COR-L47 (cell line): ENCODE measurements at regions not wholly inside any gene's neighbourhood (a gene's known extent, or its start where the extent isn't known, plus 50 kb on each side); places are given as distances from the start of the nearest gene placed in this dataset.
A peak's percentile ranks its signal among the peaks of the same experiment; 100 is the strongest.
"Not testable (repeated sequence)": the region's sequence is repeated elsewhere in the genome, so short reads cannot be mapped to it uniquely, and the experiment has no call there.

Experiments used
- DNase-seq: peaks from one replicate; lab custom pipeline; 2025; lab: John Stamatoyannopoulos, UW

DNA sequence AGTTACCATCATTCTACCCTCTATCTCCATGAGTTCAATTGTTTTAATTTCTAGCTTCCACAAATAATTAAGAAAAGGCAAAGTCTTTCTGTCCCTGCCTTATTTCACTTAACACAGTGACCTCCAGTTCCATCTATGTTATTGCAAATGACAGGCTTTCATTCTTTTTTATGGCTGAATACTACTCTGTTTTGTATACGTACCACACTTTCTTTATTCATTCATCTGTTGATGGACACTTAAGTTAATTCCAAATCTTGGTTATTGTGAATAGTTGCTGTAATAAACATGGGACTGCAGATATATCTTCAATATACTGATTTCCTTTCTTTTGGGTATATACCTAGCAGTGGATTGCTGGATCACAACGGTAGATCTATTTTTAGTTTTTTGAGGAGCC, 314.1 kb downstream of the SV2B start:
- DNase-seq, result no peak

DNA sequence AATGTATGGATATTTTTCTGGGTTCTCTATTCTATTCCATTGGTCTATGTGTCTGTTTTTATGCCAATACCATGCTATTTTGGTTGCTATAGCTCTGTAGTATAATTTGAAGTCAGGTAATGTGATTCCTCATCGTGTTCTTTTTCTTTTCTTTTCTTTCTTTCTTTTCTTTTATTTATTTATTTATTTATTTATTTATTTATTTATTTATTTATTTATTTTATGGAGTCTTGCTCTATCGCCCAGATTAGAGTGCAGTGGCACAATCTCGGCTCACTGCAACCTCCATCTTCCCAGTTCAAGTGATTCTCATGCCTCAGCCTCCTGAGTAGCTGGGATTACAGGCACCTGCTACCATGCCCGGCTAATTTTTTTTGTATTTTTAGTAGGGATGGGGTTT, 315.2 kb downstream of the SV2B start:
- DNase-seq, result not testable (repeated sequence)

DNA sequence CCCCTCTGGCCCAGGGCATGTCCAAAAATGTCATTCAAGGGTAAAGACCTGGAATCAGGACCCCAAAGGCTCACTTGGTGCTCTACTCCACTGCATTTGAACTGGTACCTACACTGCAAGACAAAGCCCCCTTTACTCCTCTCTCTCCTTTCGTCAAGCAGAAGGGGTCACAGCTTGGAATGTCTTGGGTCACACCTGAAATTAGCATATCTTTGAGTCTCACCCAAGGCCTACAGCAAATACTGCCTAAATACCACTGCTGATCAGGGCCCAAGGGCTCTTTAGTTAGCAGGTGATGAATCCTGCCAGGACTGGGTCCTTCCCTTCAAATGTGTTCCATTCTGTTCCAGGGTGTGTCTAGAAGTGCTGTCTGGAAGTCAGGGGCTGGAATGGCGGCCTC, 320.6 kb downstream of the SV2B start:
- no peak for DNase-seq

DNA sequence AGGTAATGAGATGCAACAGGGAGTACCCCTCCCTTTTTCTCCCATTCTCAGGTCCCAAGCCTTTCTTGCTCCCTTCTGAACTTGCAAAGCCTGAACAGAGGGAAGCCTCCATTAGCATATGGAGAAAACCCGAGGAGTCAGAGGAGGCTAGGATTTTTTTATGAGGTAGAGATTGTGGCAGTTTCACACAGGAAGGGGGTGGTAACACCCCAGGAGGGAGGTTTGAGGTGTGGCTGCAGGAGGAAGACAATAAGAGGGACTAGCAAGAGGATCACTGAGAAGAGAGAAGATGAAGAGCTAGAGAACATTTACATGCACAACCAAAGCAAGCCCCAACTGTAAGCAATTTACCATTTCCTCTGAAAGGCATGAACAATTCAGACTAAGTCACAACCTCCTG, 322.7 kb downstream of the SV2B start:
- DNase-seq, result no peak

DNA sequence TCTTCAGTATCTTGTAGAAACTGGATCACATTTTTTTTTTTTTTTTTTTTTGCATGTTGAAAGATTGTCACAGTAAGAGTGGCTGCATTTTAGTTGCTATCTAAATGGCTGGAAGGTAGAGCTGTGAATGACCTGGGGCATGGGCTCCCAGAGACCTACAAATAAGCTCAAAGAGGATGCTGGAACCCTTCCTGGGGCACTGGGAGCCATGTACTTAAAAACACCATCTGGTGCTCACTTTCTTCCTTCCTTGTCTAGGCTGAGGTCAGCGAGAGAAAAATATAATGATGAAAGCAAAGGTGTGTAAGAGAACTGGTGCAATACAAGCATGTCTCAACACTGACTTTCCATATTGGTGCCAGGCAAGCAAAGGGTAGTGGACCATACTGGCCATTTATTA, 323.9 kb downstream of the SV2B start:
- no peak for DNase-seq

DNA sequence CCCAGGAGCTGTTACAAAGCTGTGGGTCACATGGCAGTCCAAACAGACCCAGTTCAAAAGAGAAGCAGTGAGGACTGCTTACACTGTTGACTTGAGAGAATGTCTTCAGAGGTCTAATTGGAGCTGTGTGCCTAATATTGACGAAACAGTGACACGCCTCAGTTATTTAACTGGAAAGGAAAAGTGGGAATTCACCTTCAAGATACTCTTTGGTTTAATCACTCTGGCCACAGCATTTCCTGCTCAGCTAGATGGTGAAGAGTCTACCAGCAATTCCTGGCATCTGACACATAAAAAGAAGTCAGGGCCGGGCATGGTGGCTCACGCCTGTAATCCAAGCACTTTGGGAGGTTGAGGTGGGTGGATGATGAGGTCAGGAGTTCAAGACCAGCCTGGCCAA, 326.4 kb downstream of the SV2B start:
- no peak for DNase-seq

DNA sequence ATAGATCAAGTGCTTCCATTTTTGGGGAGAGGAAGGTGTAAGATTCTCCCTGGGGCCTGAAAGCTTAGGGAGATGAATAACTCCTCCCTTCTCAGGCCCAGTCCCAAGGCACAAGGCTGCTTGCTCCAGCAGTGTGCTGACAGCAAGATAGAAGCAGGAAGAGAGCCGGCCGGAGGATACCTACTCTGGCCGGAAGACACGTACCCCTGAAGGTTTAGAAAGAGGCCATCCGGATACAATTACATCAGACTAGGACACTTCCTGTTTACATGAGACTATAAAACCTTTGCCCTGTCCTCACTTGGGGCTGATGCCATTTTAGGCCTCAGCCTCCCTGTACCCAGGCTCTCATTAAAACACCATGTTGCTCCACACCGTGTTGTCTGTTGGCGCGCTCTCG, 329.9 kb downstream of the SV2B start:
- no peak for DNase-seq

DNA sequence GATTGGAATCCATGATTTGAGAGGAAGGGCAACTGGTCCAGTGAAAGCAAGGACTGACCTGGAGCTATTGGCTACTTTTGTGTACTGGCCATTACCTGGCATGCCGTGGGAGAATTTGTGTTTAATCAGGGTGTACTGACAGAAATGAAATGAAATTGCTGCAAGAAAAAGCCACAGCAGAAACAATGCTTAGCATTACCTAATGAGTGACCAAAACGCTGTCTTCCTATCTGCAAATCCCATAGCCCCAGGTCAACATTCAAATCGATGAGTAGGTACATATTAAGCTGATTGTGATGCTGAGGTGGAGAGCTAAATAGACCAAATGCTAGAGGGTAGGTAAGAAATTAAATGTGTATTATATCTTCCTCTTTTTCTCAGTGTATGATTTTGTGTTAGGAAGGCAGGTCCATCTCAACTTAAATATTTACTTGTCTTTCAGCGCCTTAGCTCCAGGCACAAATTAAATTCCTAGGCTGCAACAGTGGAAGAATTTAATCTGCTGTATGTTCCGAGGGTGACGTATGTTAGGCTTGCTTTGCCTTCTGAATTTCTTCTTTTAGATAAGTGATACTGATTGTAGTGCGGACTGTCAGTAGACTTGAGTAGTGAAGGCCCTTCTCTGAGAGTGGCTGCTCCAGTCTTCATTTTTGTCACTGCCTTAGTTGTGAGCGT, 331.1 kb downstream of the SV2B start:
- no peak for DNase-seq

DNA sequence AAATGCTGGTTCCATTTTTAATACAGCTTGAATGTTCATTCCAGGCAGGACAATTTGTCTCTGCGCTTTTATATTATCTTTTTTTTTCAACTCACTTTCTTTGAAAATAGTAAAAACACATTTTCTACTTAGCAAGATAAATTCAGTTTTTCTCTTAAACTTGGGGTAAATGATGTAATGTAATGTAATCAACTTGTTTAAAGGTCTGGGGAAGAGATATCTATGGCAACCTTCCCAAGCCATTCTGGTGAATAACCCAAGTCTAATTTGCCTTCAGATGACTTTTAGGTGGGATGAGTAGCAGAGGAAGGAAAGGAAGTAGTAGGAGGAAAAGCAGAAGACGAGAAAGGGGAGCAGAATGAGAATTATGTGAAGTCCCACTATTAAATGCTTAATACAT, 335.1 kb downstream of the SV2B start:
- DNase-seq, result no peak

DNA sequence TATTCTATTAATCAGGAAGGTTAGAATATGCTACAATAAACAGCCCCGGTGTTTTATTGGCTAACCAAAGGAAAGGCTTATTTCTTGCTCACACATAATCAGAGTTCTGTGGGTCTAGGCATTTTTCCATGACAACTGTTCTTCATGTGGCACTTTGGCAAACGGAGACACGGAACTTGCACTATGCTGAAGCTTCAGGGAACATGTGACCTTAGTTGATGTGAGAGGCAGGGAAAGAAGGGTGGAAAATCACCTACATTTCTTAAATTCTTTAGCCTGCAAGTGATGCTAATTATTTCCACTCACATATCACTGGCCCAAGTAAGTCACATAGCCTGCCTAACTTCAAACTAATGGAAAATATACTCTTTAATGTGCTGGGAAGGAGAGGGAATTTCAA, 344.6 kb downstream of the SV2B start:
- no peak for DNase-seq

DNA sequence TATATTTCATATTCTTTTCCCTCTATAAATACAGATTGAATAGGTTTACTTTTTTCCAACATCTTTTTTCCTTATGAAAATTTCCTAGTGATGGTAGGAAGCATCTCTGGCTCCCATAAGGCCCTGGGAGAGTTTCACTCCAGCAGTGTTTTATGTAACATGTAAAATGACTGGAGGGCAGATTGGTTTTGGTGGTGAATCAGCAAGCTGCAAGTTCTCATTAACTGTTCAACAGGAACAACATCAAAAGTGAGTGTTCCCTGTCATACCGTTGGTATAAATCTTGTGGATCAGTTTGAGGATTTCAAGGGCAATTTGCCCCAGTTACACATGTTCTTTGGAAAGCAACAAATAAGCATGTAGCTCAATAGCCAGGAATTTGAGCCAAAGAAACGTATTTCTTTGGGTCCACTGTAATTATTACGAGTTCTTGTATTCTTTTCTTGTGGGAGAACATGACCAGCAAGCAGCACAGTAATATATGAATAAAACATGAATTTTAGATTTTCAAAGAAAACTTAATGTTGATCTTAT, 345.7 kb downstream of the SV2B start:
- DNase-seq, result no peak

DNA sequence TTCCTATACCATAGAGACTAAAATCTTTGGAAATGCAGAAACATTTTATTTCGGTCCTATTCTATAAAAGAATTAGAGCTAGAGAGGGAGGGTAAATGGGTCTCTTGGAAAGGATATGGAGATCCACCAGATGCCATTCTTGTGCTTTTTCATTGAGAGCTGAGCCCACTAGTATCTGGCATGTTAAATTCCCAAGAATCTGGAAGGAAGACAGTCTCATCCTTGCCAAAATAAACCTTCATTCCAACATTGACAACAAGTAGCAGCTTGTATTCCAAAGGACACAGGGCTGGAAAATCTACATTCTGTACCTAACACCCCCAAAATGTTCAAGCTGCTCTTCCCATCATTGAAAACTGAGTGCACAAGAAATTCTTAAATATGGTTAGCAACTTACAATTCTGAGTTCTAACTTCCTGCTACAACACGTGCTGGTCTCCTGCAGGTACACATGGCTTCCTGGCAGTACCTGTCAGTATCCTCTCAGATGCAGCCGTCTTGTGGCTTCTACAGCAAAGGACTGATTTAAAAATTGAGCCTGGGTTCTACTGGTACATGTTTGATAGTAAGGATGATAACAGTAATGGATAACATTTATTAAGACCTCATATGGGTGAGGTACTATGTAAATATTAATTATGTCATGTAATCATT, 348.1 kb downstream of the SV2B start:
- DNase-seq, result no peak

DNA sequence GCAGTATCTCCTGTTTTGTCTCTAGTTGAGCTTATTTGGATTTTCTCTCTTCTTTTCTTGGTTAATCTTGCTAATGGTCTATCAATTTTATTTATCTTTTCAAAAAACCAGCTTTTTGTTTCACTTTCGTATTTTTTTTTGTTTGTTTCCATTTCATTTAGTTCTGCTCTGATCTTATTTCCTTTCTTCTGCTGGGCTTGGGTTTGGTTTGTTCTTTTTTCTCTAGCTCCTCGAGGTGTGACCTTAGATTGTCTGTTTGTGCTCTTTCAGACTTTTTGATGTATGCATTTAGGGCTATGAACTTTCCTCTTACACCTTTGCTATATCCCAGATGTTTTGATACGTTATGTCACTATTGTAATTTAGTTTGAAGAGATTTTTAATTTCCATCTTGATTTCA, 353.3 kb downstream of the SV2B start:
- DNase-seq, result not testable (repeated sequence)

DNA sequence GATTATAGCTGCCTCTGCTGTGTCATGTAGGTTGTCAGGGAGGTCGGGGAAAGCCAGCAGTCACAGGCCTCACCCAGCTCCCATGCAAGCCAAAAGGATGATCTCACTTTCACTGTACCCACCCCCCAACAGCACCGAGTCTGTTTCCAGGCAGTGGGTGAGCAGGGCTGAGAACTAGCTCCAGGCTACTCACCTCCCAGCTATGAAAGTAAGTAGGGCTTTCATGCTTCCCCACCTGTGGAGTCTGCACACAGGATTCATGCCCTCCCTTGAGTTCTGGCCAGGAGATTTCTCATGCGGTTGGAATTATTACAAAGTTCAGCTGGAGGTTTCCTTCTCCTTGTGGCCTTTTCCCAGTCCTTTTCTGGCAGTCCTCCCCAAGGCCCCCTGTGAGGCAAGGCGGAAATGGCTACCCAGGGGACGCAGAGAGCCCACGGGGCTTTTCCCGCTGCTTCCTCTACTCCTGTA, 356.2 kb downstream of the SV2B start:
- DNase-seq, result peak; percentile 51

DNA sequence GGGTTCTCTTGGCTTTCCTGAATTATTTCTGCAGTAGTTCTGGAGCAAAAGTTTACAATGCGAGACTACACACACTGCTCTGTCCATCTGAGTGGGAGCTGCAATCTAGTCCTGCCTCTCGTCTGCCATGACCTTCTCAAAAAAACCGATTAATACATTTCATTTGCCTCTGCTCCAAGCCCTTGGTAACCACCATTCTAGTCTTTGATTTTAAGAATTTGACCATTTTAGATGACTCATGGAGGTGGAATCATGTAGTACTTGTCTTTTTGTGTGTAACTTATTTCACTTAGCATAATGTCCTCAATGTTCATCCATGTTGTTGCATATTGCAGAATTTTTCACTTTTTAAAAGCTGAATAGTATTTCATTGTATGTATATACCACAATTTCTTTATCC, 356.9 kb downstream of the SV2B start:
- no peak for DNase-seq

DNA sequence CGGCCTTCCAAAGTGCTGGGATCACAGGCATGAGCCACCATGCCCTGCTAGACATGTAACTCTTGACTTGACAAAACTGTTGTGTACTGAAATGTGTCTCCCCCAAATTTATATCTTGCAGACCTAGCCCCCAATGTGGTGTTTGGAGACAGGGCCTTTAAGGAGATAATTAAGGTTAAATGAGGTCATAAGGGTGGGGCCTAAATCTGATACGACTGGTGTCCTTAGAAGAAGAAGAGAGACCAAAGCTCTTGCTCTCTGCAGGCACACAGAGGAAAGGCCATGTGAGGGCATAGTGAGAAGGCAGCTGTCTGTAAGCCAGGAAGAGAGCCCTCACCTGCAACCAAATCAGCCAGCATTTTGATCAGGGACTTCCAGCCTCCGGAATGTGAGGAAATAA, 361.3 kb downstream of the SV2B start:
- DNase-seq, result no peak

DNA sequence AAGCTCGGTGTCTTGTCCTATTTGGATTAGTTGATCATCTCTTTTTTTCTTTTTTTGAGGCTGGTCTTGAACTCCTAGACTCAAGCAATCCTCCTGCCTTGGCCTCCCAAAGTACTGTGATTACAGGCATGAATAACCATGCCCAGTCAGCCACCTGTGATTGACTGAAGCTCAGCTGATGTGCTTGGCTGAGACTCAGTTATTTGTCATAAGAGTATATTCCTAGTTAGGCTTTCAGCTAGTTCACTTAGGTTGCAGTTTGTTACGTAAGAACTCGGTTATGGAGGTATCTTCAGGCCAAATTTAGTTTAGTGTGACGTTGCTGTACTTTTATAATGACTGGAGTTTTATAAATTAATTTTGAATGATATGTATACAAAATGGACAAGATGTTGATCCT, 365.0 kb downstream of the SV2B start:
- DNase-seq, result no peak

DNA sequence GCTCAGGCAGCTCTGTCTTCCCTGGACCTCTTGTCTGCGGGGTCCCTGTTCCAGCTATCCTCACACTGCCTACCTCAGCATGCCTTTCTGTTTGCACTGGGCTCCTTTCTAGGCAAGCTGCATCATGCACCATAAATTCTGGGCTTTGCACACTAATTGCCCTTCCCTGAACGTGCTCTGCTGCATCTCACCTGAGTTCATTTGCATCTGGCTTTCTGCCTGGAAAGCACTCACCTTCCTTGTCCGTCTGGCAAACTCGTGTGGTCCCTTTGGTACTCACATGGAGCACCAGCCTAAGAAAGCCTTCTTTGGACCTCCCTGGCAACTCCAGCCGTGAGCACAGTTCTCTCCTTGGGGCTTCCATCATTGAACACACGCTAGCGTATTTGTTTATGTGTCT, 365.6 kb downstream of the SV2B start:
- peak; percentile 49 for DNase-seq

DNA sequence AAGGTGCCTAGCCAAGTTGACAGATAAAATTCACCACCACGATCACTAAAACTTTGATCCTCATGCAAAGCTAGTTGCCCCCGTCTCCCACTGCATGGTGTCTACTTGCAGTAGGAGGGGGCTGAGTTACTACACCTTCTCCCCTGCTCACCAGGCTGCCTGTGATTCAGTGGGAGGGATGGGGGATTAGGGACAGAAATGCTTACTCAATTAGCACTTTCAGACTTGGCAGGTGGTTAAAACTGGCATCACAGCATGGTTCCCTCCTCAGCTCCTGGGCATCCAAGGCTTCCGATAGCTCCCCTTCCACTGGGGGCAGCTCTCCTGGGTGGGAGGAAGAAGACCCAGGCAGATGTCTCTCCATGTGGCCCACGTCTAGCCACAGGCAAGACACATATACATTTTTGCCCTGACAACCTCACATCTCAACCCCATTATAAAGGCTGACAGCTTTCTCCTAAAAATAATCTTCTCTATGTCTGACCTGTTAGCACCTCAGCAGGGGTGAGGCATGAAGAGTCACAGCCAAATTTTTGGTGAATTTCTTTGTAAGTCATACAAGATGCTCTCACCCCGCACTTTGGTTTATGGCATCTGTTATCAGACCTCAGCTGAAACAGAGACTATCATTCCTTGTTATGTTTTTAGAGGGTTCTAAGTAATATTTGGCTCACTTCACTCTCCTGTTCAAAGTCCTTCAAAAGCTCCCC, 369.0 kb downstream of the SV2B start:
- no peak for DNase-seq

DNA sequence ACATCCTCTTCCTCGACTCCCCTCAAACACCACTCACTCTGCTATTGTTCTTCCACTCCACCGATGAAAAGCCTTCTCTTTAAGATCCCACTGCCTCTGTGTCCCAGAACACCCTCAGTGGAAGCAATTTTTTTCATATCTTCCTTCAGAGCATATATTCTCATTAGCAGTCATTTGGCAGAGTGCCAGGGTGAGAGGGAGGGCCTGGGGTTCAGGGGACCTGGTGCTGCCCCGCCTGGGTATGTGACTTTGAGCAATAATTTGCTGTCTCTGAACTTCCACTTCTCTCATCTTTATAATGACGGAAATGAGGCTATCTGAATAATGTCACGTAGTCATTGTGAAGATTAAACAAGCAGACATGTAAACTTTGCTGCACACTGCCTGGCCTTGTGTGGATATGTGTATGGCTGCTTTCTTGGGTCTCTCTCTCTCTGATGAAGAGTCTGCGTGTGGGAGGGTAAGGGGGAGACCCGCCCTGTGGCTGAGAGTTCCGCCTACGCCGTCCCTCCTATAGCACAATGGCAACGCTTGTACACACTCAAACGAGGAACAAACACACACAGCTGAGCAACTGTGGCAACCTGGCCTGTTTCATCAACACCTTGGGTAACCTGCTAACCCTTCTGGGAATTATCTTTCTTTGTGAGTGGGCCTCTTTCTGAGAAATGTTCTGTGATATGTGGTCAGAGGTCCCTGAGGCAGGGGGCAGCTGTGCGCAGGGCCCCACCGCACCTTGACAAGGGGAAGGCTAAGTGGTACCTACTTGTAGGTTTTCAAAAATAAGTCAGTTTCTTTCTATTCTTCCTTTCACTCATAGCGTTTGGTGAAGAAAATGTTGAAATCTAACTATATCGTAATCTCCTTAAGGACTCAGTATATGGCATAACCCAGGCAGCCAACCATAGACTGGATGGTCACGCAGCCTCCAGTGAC, 369.8 kb downstream of the SV2B start:
- no peak for DNase-seq

DNA sequence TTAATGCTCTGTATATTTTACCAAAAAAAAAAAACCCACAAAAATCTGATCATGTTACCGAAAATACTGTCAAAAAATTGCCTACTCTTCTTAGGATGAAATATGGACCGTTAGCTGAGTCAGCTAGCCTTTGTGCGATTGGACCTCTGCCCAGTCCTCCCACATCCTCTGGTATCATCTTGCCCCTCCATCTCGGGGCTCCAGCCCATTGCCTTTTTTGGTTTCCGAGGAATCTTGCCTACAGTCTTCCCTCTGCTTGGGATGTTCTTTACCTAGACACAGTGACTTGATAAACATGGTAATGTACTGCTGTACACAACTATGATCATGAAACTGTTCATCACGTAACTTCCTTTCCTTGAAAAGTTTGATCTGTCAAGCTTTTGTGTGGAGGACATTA, 371.4 kb downstream of the SV2B start:
- DNase-seq, result no peak

DNA sequence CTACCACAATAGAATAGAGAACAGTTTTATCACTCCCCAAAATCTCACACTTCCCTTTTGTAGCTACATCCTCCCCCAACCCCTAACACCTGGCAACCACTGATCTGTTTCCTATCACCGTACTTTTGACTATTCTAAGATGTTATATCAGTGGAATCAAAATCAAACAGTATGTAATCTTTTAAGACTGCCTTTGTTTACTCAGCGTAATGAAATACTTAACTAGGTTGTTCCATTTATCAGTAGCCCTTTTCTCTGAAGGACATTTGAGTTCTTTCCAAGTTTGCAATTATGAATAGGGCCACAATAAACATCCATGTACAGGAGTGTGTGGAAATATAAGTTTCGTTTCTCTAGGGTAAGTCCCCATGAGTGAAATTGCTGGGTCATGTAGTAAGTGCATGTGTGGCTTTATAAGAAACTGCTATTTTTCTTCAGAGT, 372.3 kb downstream of the SV2B start:
- no peak for DNase-seq
